ENCODE measurements at regions not wholly inside any gene's neighbourhood (a gene's known extent, or its start where the extent isn't known, plus 50 kb on each side); places are given as distances from the start of the nearest gene placed in this dataset.
"Not testable (repeated sequence)": the region's sequence is repeated elsewhere in the genome, so short reads cannot be mapped to it uniquely, and the experiment has no call there.

GRCh38 chr15:31725619-31726018 lies 304.7 kb upstream of the CHRNA7 start:
- TF ChIP-seq CTCF (IDR thresholded peaks at IDR 0.05; ENCODE audit: insufficient read depth, low read depth, low read length); EZH2 (IDR thresholded peaks at IDR 0.05; ENCODE audit: insufficient read depth, low read length): not testable (repeated sequence)
